Thyroid gland (tissue), 4 donors: ENCODE measurements at regions not wholly inside any gene's neighbourhood (a gene's known extent, or its start where the extent isn't known, plus 50 kb on each side); places are given as distances from the start of the nearest gene placed in this dataset.

Experiments
- POLR2A ChIP-seq, 2 donors: fragments of 450-650 bp; IDR thresholded peaks; one replicate each; pipeline ENCODE4 v1.6.1; 2017; ENCODE audit warnings: antibody characterized with exemption in 2 of 2, mild to moderate bottlenecking in 2 of 2, moderate library complexity in 1 of 2
- TF ChIP-seq, protein P1 (sequence below), 6 experiments: fragments of 200-600 bp in 3 of 6; fragments of 450-650 bp in 3 of 6; sonication (generic) in 3 of 6; IDR thresholded peaks; one replicate each; pipeline ENCODE4 v1.5.1; 2016 to 2019; ENCODE audit warnings: antibody characterized with exemption in 6 of 6, mild to moderate bottlenecking in 2 of 6, inconsistent platforms in 1 of 6, moderate library complexity in 1 of 6

- TF ChIP-seq, protein P1, sequence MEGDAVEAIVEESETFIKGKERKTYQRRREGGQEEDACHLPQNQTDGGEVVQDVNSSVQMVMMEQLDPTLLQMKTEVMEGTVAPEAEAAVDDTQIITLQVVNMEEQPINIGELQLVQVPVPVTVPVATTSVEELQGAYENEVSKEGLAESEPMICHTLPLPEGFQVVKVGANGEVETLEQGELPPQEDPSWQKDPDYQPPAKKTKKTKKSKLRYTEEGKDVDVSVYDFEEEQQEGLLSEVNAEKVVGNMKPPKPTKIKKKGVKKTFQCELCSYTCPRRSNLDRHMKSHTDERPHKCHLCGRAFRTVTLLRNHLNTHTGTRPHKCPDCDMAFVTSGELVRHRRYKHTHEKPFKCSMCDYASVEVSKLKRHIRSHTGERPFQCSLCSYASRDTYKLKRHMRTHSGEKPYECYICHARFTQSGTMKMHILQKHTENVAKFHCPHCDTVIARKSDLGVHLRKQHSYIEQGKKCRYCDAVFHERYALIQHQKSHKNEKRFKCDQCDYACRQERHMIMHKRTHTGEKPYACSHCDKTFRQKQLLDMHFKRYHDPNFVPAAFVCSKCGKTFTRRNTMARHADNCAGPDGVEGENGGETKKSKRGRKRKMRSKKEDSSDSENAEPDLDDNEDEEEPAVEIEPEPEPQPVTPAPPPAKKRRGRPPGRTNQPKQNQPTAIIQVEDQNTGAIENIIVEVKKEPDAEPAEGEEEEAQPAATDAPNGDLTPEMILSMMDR (IDR thresholded peaks at IDR 0.05), result no peak
- TF ChIP-seq POLR2A (IDR thresholded peaks at IDR 0.05), result no peak
Observed at GRCh38 chr21:25171438-25171837, 435.8 kb downstream of the MRPL39 start.
